Suprapubic skin (tissue), 4 donors: ENCODE measurements at regions not wholly inside any gene's neighbourhood (a gene's known extent, or its start where the extent isn't known, plus 50 kb on each side); places are given as distances from the start of the nearest gene placed in this dataset.

Experiments
- CTCF ChIP-seq, 2 donors: fragments of 200-600 bp in 1 of 2; fragments of 450-650 bp in 1 of 2; sonication (generic) in 1 of 2; IDR thresholded peaks; one replicate each; pipeline ENCODE4 v1.5.1; 2016 to 2019; ENCODE audit warnings: antibody characterized with exemption in 2 of 2, mild to moderate bottlenecking in 1 of 2, moderate library complexity in 1 of 2
- POLR2A ChIP-seq, 2 donors: fragments of 450-650 bp; IDR thresholded peaks; one replicate each; pipeline ENCODE4 v1.6.1; 2017; ENCODE audit warnings: antibody characterized with exemption in 2 of 2, mild to moderate bottlenecking in 2 of 2, moderate library complexity in 2 of 2
- POLR2AphosphoS5 ChIP-seq, 3 donors: sonication (generic); formaldehyde crosslinking; IDR thresholded peaks; one replicate each; pipeline ENCODE4 v1.6.1; 2017; ENCODE audit warnings: antibody characterized with exemption in 3 of 3

- no peak for TF ChIP-seq CTCF (IDR thresholded peaks at IDR 0.05)
- no peak for TF ChIP-seq POLR2A (IDR thresholded peaks at IDR 0.05)
- TF ChIP-seq POLR2AphosphoS5 (IDR thresholded peaks at IDR 0.05) = no peak
Observed at GRCh38 chr5:17395106-17395880, 102.7 kb upstream of the TAF11L2 start.
